ENCODE measurements at regions not wholly inside any gene's neighbourhood (a gene's known extent, or its start where the extent isn't known, plus 50 kb on each side); places are given as distances from the start of the nearest gene placed in this dataset.

- TF ChIP-seq CTCF (IDR thresholded peaks at IDR 0.05; ENCODE audit: low read depth, low read length) (no peak), EZH2phosphoT487 (IDR thresholded peaks at IDR 0.05; ENCODE audit: low read depth) (no peak)
Measured at GRCh38 chr9:31471010-31471409, 913.4 kb upstream of the ACO1 start.
